ENCODE measurements at regions not wholly inside any gene's neighbourhood (a gene's known extent, or its start where the extent isn't known, plus 50 kb on each side); places are given as distances from the start of the nearest gene placed in this dataset.

- Histone ChIP-seq H3K27ac (ENCODE audit: insufficient read length, low read depth, low read length) (no peak overlapping the region), H2BK120ac (ENCODE audit: low read depth, low read length, poor library complexity, severe bottlenecking) (no peak overlapping the region), H2BK12ac (ENCODE audit: insufficient read length, low read depth, low read length) (no peak overlapping the region), H2BK15ac (ENCODE audit: low read depth, low read length) (no peak overlapping the region), H3K27me3 (ENCODE audit: insufficient read depth, low read length) (no peaks in the 10 kb centered on the region), H2BK20ac (ENCODE audit: low read depth, low read length, poor library complexity, severe bottlenecking) (no peak overlapping the region), H3T11ph (ENCODE audit: low read length) (no peak overlapping the region), H3K79me1 (ENCODE audit: insufficient read depth, low read depth, low read length, poor library complexity, severe bottlenecking) (no peaks in the 10 kb centered on the region), H3K56ac (ENCODE audit: insufficient read length, low read depth, low read length) (no peak overlapping the region), H3K9me3 (ENCODE audit: control insufficient read depth, low read depth, low read length) (no peaks in the 10 kb centered on the region), H3K4me2 (ENCODE audit: insufficient read depth, insufficient read length, low read length) (no peak overlapping the region), H3K79me2 (ENCODE audit: insufficient read depth, low read length) (no peaks in the 10 kb centered on the region), H4K91ac (ENCODE audit: insufficient read length, low read depth, low read length) (no peak overlapping the region), H3K9ac (ENCODE audit: extremely low read depth, insufficient read length, low read length) (no peak overlapping the region), H3K14ac (ENCODE audit: insufficient read depth, low read length) (no peak overlapping the region), H2AK5ac (ENCODE audit: insufficient read length, low read length) (no peak overlapping the region), H2AFZ (ENCODE audit: low read length) (no peak overlapping the region), H4K8ac (replicated peaks; ENCODE audit: insufficient read length, low read depth, low read length) (no peak overlapping the region), H3K4me1 (ENCODE audit: insufficient read depth, low read length) (no peaks in the 10 kb centered on the region), H4K5ac (ENCODE audit: insufficient read length, low read depth, low read length) (no peak overlapping the region), H3K23ac (ENCODE audit: insufficient read length, low read depth, low read length) (no peak overlapping the region), H3K4ac (ENCODE audit: low read depth, low read length) (no peak overlapping the region), H3K18ac (ENCODE audit: insufficient read length, low read depth, low read length) (no peak overlapping the region), H3K23me2 (ENCODE audit: insufficient read length, low read depth, low read length, poor library complexity, severe bottlenecking) (no peaks in the 10 kb centered on the region), H2BK5ac (ENCODE audit: insufficient read length, low read length) (no peak overlapping the region), H4K20me1 (ENCODE audit: control insufficient read depth, insufficient read depth, insufficient read length) (no peaks in the 10 kb centered on the region)
- DNase-seq: no peak
- WGBS (ENCODE audit: extremely low coverage, insufficient read length, low lambda C conversion rate): 100% methylated on average over 1 of the region's 2 CpGs
- TF ChIP-seq CTCF (conservative IDR thresholded peaks at IDR 0.05): no peak
- Mint-ChIP-seq H3K4me1 (no peaks in the 10 kb centered on the region), H3K4me3 (no peak overlapping the region), H3K27ac (no peak overlapping the region), H3K27me3 (ENCODE audit: low read depth) (no peaks in the 10 kb centered on the region; the same call in 1 of the 2 replicates), H3K36me3 (ENCODE audit: insufficient read depth in 1 of 3, low read depth in 3 of 3) (peaks cover 0 to 8% (median 0%) of the 10 kb centered on the region in 3 experiments; a peak in 2 of 7 replicates), H3K9me3 (peaks cover 13 to 17% of the 10 kb centered on the region in 2 experiments)
These were observed 120.8 kb upstream of the POU1F1 start for GRCh38 chr3:87397211-87397610.

Data from H9 (cell line).